Peyer's patch (tissue), 4 donors: ENCODE measurements at regions not wholly inside any gene's neighbourhood (a gene's known extent, or its start where the extent isn't known, plus 50 kb on each side); places are given as distances from the start of the nearest gene placed in this dataset.

Experiments used
- POLR2A ChIP-seq, 2 donors: fragments of 450-650 bp; IDR thresholded peaks; one replicate each; pipeline ENCODE4 v1.5.1; 2017; ENCODE audit warnings: antibody characterized with exemption in 2 of 2, mild to moderate bottlenecking in 2 of 2, moderate library complexity in 2 of 2
- TF ChIP-seq, protein P1 (sequence below), 6 experiments: fragments of 450-650 bp in 4 of 6; fragments of 200-600 bp in 2 of 6; sonication (generic) in 1 of 6; IDR thresholded peaks; one replicate each; pipeline ENCODE4 v1.5.1; 2017 to 2019; ENCODE audit warnings: antibody characterized with exemption in 6 of 6, mild to moderate bottlenecking in 3 of 6, moderate library complexity in 1 of 6

DNA sequence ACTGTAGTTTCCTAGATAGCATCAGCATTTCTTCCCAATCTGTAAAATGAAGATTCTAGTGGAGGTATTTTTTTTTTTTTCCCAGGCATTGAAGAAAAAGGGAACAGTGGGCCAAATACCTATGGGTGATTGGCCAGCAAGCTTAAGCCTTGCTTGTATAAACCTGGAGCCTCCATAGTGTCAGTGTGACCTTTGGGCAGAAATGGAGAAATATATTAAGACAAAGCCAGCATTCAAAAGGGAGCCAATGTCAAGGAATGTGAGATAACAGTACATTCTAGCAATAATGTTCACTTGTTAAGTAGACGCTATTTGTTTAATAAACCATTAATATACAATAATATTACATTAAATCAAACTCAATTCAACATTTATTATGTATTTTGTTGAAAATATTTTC, 275.4 kb downstream of the FOXA2 start:
- TF ChIP-seq, protein P1, sequence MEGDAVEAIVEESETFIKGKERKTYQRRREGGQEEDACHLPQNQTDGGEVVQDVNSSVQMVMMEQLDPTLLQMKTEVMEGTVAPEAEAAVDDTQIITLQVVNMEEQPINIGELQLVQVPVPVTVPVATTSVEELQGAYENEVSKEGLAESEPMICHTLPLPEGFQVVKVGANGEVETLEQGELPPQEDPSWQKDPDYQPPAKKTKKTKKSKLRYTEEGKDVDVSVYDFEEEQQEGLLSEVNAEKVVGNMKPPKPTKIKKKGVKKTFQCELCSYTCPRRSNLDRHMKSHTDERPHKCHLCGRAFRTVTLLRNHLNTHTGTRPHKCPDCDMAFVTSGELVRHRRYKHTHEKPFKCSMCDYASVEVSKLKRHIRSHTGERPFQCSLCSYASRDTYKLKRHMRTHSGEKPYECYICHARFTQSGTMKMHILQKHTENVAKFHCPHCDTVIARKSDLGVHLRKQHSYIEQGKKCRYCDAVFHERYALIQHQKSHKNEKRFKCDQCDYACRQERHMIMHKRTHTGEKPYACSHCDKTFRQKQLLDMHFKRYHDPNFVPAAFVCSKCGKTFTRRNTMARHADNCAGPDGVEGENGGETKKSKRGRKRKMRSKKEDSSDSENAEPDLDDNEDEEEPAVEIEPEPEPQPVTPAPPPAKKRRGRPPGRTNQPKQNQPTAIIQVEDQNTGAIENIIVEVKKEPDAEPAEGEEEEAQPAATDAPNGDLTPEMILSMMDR (IDR thresholded peaks at IDR 0.05), result no peak
- TF ChIP-seq POLR2A (IDR thresholded peaks at IDR 0.05), result no peak
